ENCODE measurements at regions not wholly inside any gene's neighbourhood (a gene's known extent, or its start where the extent isn't known, plus 50 kb on each side); places are given as distances from the start of the nearest gene placed in this dataset.
A peak's percentile ranks its signal among the peaks of the same experiment; 100 is the strongest.

DNA sequence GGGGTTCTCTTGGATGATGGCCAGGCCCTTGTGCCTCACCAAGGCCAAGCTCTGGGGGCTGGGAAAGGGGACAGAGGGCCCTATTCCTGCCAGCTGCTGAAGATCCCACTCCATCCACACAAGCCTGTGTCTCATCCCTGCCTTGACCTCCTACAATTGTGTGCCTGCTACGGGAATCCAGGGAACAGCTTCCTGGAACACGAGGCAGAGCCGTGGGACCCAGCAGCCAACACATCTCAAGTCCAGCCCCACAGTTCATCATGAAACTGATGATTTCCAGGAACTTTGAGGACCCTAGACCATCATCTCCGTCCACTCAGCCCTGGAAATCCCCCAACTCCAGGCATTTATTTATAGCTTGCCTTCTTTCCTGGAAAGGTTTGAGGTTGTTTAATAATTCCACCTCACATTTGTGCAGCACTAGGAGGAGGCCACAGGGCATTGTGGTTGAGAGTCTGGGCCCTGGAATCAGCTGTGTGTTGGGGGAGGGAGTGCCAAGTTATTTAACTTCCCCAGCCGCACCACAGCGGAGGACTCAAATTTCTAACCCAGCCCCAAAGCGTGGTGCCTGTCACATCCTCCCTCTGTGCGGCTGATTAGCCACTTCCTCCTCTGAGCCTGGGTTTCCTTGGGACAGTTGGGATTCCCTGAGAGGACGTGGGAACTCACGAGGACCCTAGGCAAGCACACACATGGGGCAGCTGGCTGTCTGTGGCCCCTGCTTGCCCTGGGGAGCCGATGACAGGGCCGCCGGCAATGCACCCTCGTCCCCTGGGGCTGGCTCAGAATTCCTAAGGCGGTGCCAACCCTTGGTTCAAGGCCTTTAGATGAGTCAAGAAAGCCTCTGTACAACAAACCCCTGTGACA lies 58.2 kb upstream of the GGTA1 start:
- TF ChIP-seq CTCF (IDR thresholded peaks at IDR 0.05) = no peak
- H3K4me1 Mint-ChIP-seq (ENCODE audit: unreplicated experiment) = peaks cover 31% of the 10 kb centered on the region
- DNase-seq (ENCODE audit: extremely low spot score, unreplicated experiment) = peak; percentile 88
- no peaks in the 10 kb centered on the region for H3K27me3 Mint-ChIP-seq (ENCODE audit: unreplicated experiment)
- H3K4me3 Mint-ChIP-seq (ENCODE audit: unreplicated experiment) = peak overlapping the region; percentile 40
- no peaks in the 10 kb centered on the region for H3K36me3 Mint-ChIP-seq (ENCODE audit: unreplicated experiment)
- no peaks in the 10 kb centered on the region for H3K9me3 Mint-ChIP-seq (ENCODE audit: unreplicated experiment)
- peak overlapping the region; percentile 88 for H3K27ac Mint-ChIP-seq (ENCODE audit: unreplicated experiment)

DNA sequence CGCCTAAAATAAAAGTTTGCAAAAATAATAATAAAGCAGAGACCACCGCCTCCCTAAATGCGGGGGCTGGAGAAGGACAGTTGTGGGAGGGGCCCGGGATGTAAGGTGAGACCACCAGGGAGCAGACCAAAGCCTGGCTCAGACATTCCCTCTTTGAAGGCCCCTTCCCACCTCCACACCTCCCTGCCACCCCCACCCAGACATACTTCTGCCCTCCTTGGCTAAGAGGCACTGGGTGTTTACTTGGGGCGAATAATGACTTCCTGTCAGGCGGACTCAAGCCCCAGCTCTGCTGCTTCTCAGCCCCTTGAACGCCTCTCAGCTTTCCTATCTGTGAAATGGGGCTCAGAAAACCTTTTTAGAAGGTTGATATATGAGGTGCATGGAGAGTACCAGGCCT lies 58.8 kb upstream of the GGTA1 start:
- Mint-ChIP-seq H3K36me3 (ENCODE audit: unreplicated experiment) (no peaks in the 10 kb centered on the region), H3K4me1 (ENCODE audit: unreplicated experiment) (peaks cover 31% of the 10 kb centered on the region), H3K9me3 (ENCODE audit: unreplicated experiment) (no peaks in the 10 kb centered on the region), H3K4me3 (ENCODE audit: unreplicated experiment) (no peak overlapping the region), H3K27ac (ENCODE audit: unreplicated experiment) (peak overlapping the region; percentile 88), H3K27me3 (ENCODE audit: unreplicated experiment) (no peaks in the 10 kb centered on the region)
- TF ChIP-seq CTCF (IDR thresholded peaks at IDR 0.05) = no peak
- no peak for DNase-seq (ENCODE audit: extremely low spot score, unreplicated experiment)

DNA sequence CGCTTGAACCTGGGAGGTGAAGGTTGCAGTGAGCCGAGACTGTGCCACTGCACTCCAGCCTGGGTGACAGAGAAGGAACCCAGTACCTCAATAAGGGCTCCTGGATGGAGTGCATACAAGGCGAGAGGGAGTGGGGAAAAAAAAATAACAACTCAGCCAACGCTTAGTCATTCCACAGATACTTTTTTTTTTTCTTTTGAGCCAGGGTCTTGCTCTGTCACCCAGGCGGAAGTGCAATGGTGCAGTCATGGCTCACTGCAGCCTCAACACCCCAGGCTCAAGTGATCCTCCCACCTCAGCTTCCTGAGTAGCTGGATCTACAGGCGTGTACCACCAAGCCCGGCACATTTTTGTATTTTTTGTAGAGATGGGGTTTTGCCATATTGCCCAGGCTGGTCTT lies 59.5 kb upstream of the GGTA1 start:
- Mint-ChIP-seq H3K4me1 (ENCODE audit: unreplicated experiment) (peaks cover 31% of the 10 kb centered on the region), H3K27me3 (ENCODE audit: unreplicated experiment) (no peaks in the 10 kb centered on the region), H3K36me3 (ENCODE audit: unreplicated experiment) (no peaks in the 10 kb centered on the region), H3K4me3 (ENCODE audit: unreplicated experiment) (no peak overlapping the region), H3K9me3 (ENCODE audit: unreplicated experiment) (no peaks in the 10 kb centered on the region), H3K27ac (ENCODE audit: unreplicated experiment) (no peak overlapping the region)
- no peak for TF ChIP-seq CTCF (IDR thresholded peaks at IDR 0.05)
- no peak for DNase-seq (ENCODE audit: extremely low spot score, unreplicated experiment)

DNA sequence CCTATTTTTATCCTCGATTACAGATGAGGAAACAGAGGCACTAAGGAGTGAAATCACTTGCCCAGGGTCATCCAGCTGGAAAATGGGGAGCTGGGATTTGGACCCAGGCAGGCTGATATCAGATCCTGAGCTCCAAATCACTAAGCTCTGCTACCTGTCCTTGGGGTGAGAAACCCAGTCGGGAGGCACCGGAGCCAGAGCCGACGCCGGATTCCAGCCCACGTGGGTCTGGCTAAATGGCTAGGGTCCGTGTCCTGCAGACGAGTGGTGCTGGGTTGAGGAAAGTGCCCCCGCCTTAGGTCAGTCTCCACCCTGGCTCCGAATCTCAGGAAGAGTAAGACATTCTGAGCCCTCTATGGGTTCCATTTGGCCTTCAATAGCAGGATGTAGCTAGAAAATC lies 61.3 kb upstream of the GGTA1 start:
- Mint-ChIP-seq H3K9me3 (ENCODE audit: unreplicated experiment) (no peaks in the 10 kb centered on the region), H3K36me3 (ENCODE audit: unreplicated experiment) (no peaks in the 10 kb centered on the region), H3K27ac (ENCODE audit: unreplicated experiment) (no peak overlapping the region), H3K27me3 (ENCODE audit: unreplicated experiment) (no peaks in the 10 kb centered on the region), H3K4me1 (ENCODE audit: unreplicated experiment) (peaks cover 31% of the 10 kb centered on the region), H3K4me3 (ENCODE audit: unreplicated experiment) (no peak overlapping the region)
- no peak for DNase-seq (ENCODE audit: extremely low spot score, unreplicated experiment)
- no peak for TF ChIP-seq CTCF (IDR thresholded peaks at IDR 0.05)

GRCh38 chr9:121561385-121562222 lies 62.0 kb upstream of the GGTA1 start:
- Mint-ChIP-seq H3K4me3 (ENCODE audit: unreplicated experiment) (no peak overlapping the region), H3K4me1 (ENCODE audit: unreplicated experiment) (peaks cover 35% of the 10 kb centered on the region), H3K36me3 (ENCODE audit: unreplicated experiment) (no peaks in the 10 kb centered on the region), H3K27ac (ENCODE audit: unreplicated experiment) (no peak overlapping the region), H3K9me3 (ENCODE audit: unreplicated experiment) (no peaks in the 10 kb centered on the region), H3K27me3 (ENCODE audit: unreplicated experiment) (no peaks in the 10 kb centered on the region)
- TF ChIP-seq CTCF (IDR thresholded peaks at IDR 0.05) = peak; percentile 13
- DNase-seq (ENCODE audit: extremely low spot score, unreplicated experiment) = no peak
